ENCODE measurements at regions not wholly inside any gene's neighbourhood (a gene's known extent, or its start where the extent isn't known, plus 50 kb on each side); places are given as distances from the start of the nearest gene placed in this dataset.
A peak's percentile ranks its signal among the peaks of the same experiment; 100 is the strongest.

DNA sequence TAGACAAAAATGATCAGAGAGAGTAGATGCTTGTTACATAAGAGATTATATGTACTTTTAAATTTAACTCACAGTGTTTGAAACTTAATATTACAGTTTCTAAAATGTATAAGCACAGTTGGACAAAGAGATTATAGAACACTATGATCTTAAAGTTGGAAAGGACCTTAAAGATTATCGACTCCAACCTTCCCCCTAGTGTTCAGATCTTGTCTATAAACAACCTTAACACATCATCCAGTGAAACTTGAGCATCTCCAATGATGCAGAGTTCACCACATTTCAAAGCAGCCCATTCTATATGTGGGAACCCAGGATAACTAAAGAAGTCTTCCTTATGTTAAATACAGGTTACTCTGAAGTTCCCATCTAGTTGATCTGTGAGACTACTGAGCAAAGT, 480.8 kb downstream of the RMST start:
- Histone ChIP-seq H3K4me1 (no peaks in the 10 kb centered on the region), H3K9me3 (replicated peaks) (no peaks in the 10 kb centered on the region), H3K27ac (no peak overlapping the region), H3K4me3 (no peak overlapping the region), H3K36me3 (no peaks in the 10 kb centered on the region), H3K27me3 (no peaks in the 10 kb centered on the region)
- no peak for DNase-seq

DNA sequence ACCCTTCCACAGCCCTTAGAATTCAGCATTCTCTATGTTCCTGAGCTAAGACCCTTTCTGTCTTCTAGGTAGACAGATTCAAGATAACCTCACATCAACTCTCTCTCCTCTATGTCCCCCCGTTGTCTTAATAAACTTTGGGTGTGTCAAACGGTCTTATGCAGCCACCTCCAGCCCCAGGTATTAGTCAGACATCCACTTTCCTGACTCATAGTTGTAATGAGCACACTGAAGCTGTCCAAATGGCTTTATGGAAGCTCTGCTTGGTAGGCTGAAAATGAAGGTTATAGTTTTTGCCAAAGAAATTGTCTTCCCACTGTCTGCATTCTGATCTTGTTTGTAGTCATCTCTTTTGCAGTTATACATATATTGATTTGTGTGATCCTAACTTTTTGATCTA, 482.0 kb downstream of the RMST start:
- DNase-seq = no peak
- Histone ChIP-seq H3K27ac (no peak overlapping the region), H3K9me3 (replicated peaks) (no peaks in the 10 kb centered on the region), H3K36me3 (no peaks in the 10 kb centered on the region), H3K4me1 (no peaks in the 10 kb centered on the region), H3K4me3 (no peak overlapping the region), H3K27me3 (no peaks in the 10 kb centered on the region)

DNA sequence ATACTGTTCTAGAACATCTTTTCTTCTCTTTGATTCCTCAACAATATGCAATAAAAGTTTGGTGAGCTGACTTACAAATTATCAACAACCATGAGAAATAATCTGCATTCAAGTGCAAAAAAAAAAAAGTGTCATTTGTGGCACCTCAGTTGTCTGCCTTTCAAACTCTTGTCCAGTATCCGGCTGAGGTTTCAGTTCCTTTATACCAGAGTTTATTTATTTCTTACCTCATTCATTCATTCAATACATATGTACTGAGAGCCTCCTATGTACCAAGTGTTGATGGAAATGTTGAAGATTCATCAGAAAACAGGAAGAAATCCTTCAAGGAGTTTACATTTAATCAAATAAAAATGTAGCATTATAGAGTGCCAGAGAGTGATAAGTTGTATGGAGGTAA, 484.1 kb downstream of the RMST start:
- H3K36me3 ChIP-seq = no peaks in the 10 kb centered on the region
- no peak overlapping the region for H3K27ac ChIP-seq
- no peak for DNase-seq
- no peak overlapping the region for H3K4me3 ChIP-seq
- no peaks in the 10 kb centered on the region for H3K27me3 ChIP-seq
- H3K9me3 ChIP-seq (replicated peaks) = no peaks in the 10 kb centered on the region
- no peaks in the 10 kb centered on the region for H3K4me1 ChIP-seq

DNA sequence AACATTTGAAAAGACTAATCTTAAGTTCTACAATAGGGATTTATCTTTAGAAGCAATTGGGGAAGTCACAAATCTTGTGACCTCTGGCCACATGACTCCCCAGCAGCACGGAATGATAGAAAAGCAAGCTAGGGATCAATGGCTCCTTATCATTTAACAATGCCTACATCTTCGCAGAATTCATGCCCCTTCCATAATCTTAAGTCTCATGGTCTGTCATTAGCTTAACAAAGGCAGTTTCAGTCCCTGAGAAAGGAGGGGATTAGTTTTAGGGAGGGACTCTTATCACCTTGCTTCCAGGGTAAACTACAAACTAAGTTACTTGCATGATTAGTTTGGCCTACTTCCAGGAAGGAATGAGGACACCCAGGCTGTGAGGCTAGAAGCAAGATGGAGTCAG, 486.0 kb downstream of the RMST start:
- no peak overlapping the region for H3K27ac ChIP-seq
- no peaks in the 10 kb centered on the region for H3K9me3 ChIP-seq (replicated peaks)
- H3K4me3 ChIP-seq = no peak overlapping the region
- H3K27me3 ChIP-seq = no peaks in the 10 kb centered on the region
- no peak for DNase-seq
- no peaks in the 10 kb centered on the region for H3K4me1 ChIP-seq
- no peaks in the 10 kb centered on the region for H3K36me3 ChIP-seq

DNA sequence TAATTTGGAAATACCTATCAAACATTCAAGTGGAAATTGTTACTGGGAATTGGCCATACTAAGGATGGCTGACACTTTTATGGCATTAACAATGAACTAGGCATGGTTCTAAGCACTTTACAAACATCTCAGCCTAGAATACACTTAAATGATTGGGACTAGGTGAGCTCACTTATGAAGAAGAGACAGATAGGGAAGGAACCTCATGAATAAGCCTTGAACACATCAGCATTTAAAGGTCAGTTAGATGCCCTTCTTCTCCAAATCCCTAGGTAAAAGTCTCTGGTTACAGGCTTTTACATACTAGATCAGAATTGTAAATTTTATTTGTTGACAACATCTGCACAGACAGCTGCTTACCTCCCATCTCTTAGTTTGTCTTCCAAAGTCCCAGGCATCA, 488.6 kb downstream of the RMST start:
- Histone ChIP-seq H3K36me3 (no peaks in the 10 kb centered on the region), H3K27me3 (no peaks in the 10 kb centered on the region), H3K27ac (no peak overlapping the region), H3K4me1 (no peaks in the 10 kb centered on the region), H3K9me3 (replicated peaks) (no peaks in the 10 kb centered on the region), H3K4me3 (no peak overlapping the region)
- no peak for DNase-seq

DNA sequence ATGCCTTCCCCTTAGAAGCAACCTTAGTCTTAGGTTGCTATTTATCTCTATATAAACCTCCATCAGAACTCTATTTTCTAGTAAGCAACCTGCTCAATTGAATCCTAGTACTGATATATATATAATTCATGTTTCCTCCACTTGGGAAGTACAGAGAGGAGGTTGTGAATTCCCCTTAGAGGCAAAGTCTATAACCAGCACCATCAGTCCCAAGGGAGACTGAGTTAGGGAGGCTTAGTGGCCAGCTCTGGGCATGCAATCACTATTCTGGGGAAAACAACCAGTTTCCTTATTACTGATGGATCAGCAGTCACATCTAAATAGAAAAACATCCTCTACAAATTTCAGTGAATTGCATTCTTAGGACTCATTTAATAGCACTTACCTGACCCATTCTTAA, 489.1 kb downstream of the RMST start:
- no peaks in the 10 kb centered on the region for H3K9me3 ChIP-seq (replicated peaks)
- no peak overlapping the region for H3K27ac ChIP-seq
- H3K4me3 ChIP-seq = no peak overlapping the region
- no peaks in the 10 kb centered on the region for H3K27me3 ChIP-seq
- no peaks in the 10 kb centered on the region for H3K4me1 ChIP-seq
- no peak for DNase-seq
- no peaks in the 10 kb centered on the region for H3K36me3 ChIP-seq

DNA sequence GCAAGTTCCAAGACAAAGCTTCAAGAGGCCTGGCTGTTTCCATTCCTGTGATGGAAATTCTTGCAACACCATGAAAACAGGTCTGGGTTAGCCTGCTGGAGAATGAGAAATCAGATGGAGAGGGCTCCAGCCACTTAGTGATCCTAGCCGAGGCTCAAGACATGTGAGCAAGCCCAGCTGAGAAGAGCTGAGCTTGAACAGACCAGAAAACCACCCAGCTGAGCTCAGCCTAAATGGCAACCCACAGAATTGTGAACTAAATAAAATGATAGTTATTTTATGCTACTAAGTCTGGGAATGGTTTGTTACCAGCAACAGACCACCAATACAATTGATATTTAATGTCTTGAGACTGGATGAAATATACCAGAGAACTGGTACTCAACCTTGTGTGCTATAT, 494.5 kb downstream of the RMST start:
- Histone ChIP-seq H3K27me3 (no peaks in the 10 kb centered on the region), H3K9me3 (replicated peaks) (no peaks in the 10 kb centered on the region), H3K36me3 (no peaks in the 10 kb centered on the region), H3K27ac (no peak overlapping the region), H3K4me1 (no peaks in the 10 kb centered on the region), H3K4me3 (no peak overlapping the region)
- DNase-seq = no peak

DNA sequence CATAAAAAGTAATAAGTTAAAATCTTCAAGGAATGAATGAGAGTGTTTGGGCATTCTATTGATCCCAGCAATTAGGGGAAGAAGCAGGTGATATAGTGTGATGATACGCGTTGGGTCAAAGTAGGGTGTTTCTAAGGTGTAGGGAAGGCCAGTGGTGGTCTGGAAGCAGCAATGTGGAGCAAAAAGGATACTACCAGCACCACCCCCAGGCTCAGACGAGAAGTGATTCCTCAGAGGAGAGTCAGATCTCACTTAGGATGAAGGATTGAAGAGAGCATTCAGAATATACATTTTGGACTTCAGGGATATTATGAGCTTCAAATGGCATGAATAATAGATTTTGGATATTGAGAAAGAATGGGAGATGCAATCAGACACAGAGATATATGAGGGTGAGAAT, 497.6 kb downstream of the RMST start:
- no peaks in the 10 kb centered on the region for H3K4me1 ChIP-seq
- no peak for DNase-seq
- H3K27ac ChIP-seq = no peak overlapping the region
- no peaks in the 10 kb centered on the region for H3K27me3 ChIP-seq
- no peaks in the 10 kb centered on the region for H3K36me3 ChIP-seq
- no peaks in the 10 kb centered on the region for H3K9me3 ChIP-seq (replicated peaks)
- H3K4me3 ChIP-seq = no peak overlapping the region

DNA sequence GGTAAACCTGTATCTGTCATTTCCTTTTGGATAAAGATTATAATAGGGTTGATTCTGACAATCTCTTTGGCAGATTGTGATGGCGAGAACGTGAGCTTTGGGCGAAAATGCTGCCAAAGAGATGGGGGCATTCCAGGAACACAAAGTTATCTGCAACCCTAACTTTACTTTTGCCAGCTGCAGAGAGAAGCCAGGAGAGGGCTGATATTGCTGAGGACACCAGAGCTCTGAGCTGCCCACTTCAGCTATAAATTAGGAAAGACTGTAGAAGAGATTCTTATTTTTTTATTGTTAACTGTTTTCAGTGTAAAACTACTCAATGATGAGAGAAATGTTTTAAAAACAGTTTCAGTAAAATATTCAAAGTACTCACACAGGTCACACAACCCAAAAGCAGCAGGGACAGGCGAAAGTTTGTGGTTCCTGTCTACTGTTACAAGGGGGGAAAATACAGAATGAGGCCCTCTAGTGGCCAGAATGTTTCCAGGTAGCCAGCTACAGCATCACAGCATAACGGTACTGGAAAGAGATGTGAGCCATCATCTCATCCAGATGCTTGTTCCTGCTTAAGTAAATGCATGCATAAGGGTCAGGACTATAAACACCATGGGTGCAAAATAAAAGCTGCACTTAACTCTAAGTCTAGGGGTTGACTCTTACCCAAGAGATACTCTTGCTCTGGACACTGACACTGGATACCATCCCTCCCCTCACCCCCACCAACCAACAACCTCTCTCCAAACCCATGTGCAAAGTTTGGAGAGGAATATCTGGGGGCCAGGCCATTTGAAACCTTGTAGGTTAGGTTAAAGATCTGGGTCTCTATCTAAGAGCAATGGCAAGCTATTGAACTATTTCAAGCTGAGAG, 498.4 kb downstream of the RMST start:
- peak; percentile 14 to 60 for DNase-seq

DNA sequence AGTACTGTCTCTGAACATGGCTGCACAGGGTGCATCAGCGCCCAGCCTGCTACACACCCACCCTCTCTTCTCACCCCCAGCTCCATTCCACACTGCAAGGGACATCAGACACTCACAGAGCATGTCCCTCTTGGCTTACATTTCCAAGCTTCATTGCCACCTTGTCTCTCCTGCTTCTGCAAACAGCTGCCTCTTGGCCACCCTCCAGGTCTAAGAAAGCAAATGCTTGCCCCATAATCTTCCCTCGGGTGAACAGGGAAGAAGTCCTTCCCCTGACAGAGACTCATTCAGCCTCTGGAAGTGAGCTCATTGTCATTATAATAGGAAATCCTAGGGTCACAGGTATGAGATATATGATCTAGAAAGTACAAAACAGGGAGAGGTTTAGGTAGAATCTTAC, 505.2 kb downstream of the RMST start:
- Histone ChIP-seq H3K27me3 (no peaks in the 10 kb centered on the region), H3K9me3 (replicated peaks) (no peaks in the 10 kb centered on the region), H3K27ac (no peak overlapping the region), H3K4me1 (no peaks in the 10 kb centered on the region), H3K4me3 (no peak overlapping the region), H3K36me3 (no peaks in the 10 kb centered on the region)
- DNase-seq = peak in 1 of 2 experiments; percentile 4

More for the DNA sequence above, 498.4 kb downstream of the RMST start:
- Histone ChIP-seq H3K27ac (no peak overlapping the region), H3K4me3 (no peak overlapping the region), H3K4me1 (no peaks in the 10 kb centered on the region), H3K36me3 (no peaks in the 10 kb centered on the region), H3K9me3 (replicated peaks) (no peaks in the 10 kb centered on the region), H3K27me3 (no peaks in the 10 kb centered on the region)

DNA sequence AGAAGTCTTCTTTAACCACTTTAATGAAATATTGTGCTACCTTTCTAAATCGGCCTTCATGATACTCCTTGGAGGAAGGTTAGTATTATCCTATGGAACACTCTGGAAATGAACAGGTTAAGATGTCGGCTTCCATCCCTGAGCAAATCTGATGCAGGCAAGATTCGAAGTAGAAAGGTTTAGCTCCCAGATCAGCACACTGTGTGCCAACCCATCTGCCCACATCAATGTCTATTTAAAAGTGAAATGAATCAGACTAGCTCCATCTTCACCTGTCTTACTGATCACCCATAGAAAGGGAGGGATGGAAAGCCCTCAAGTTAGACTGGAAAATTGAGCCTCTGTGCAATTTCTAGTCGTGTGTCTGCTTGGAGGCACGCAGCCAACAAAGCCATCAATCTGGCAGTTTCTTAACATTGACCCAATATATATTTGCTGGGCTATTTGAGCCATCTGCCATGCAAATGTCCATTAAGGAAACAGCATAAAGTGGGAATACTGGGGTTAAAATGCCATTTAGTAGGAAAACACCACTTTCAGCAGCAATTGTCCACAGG, 506.1 kb downstream of the RMST start:
- no peaks in the 10 kb centered on the region for H3K27me3 ChIP-seq
- no peak overlapping the region for H3K4me3 ChIP-seq
- no peaks in the 10 kb centered on the region for H3K4me1 ChIP-seq
- no peak for DNase-seq
- no peak overlapping the region for H3K27ac ChIP-seq
- H3K36me3 ChIP-seq = no peaks in the 10 kb centered on the region
- no peaks in the 10 kb centered on the region for H3K9me3 ChIP-seq (replicated peaks)

DNA sequence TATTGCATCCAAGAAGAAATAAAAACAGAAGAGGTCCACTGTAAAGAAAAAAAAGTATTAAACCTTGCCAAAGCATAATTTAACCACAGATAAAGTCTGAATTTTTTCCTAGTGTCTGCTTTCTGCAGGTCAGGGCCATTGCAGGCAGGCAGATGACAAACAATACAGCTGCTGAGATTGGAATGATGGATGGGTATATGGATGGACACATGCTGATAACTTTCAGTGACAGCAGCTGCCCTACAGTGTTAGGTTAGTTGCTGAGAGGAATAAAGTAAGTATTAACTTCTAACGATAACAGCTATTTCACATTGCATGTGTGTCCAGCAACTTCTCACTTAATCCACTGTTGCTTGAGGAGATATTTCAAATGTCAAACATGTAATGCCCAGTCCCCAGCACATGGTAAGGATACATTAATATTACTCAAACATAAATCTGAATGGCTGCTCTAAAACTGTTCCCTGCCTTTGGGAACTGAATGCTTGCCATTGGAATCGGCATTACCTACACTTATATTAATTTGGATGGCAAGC, 515.3 kb downstream of the RMST start:
- Histone ChIP-seq H3K4me3 (no peak overlapping the region), H3K9me3 (replicated peaks) (no peaks in the 10 kb centered on the region), H3K27me3 (no peaks in the 10 kb centered on the region), H3K27ac (no peak overlapping the region), H3K36me3 (no peaks in the 10 kb centered on the region), H3K4me1 (no peaks in the 10 kb centered on the region)
- DNase-seq = no peak

DNA sequence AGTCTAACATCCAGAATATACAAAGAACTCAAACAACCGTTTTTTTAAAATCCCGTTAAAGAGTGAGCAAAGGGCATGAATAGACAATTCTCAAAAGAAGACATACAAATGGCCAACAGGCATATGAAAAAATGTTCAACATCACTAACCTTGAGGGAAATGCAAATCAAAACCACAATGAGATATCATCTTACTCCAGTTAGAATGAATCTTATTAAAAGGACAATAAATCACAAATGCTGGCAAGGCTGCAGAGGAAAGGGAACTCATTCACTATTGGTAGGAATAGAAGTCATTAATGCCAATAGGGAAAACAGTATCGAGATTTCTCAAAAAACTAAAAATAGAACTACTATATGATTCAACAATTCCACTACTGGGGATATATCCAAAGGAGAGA, 520.1 kb downstream of the RMST start:
- Histone ChIP-seq H3K27me3 (no peaks in the 10 kb centered on the region), H3K4me3 (no peak overlapping the region), H3K27ac (no peak overlapping the region), H3K4me1 (no peaks in the 10 kb centered on the region), H3K36me3 (no peaks in the 10 kb centered on the region), H3K9me3 (replicated peaks) (no peaks in the 10 kb centered on the region)
- no peak for DNase-seq

DNA sequence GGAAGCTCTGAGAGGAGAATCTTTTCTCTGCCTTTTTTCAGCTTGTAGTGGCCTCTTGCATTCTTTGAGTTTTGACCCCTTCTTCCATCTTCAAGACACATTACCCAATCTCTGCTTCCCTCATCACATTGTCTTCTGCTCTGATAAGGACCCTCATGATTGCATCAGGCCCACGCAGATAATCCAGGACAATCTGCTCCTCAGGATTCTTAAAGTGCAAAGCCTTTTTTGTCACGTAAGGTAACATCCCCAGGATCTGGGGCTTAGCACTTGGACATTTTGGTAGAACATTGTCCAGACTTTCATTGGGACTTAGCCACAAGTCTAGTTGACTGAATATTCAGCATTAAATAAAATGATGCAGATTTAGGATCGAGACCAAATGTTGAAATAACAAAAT, 521.2 kb downstream of the RMST start:
- Histone ChIP-seq H3K36me3 (no peaks in the 10 kb centered on the region), H3K27me3 (no peaks in the 10 kb centered on the region), H3K4me1 (no peaks in the 10 kb centered on the region), H3K27ac (no peak overlapping the region), H3K4me3 (no peak overlapping the region), H3K9me3 (replicated peaks) (no peaks in the 10 kb centered on the region)
- DNase-seq = no peak

DNA sequence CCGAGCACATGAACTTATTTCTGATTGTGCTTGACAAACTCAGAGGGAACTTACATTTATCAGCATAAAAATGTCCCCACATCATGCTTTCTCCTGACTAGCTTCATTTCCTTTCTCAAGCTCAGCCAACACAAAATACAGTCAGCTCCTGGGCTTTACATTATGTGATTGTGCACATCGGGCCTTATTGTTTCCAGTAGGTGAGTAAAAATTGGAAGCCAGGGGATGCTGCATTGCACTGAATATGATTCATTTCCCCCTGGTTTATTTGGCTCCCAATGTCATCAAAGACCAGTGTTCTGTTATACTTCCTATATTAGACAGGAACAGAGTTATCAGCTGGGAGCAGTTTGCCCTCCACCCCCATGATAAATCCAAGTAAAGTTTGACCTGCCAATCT, 521.8 kb downstream of the RMST start:
- no peak overlapping the region for H3K27ac ChIP-seq
- no peaks in the 10 kb centered on the region for H3K36me3 ChIP-seq
- no peak for DNase-seq
- no peaks in the 10 kb centered on the region for H3K9me3 ChIP-seq (replicated peaks)
- no peaks in the 10 kb centered on the region for H3K4me1 ChIP-seq
- H3K4me3 ChIP-seq = no peak overlapping the region
- H3K27me3 ChIP-seq = no peaks in the 10 kb centered on the region
